ENCODE measurements at regions not wholly inside any gene's neighbourhood (a gene's known extent, or its start where the extent isn't known, plus 50 kb on each side); places are given as distances from the start of the nearest gene placed in this dataset.

DNA sequence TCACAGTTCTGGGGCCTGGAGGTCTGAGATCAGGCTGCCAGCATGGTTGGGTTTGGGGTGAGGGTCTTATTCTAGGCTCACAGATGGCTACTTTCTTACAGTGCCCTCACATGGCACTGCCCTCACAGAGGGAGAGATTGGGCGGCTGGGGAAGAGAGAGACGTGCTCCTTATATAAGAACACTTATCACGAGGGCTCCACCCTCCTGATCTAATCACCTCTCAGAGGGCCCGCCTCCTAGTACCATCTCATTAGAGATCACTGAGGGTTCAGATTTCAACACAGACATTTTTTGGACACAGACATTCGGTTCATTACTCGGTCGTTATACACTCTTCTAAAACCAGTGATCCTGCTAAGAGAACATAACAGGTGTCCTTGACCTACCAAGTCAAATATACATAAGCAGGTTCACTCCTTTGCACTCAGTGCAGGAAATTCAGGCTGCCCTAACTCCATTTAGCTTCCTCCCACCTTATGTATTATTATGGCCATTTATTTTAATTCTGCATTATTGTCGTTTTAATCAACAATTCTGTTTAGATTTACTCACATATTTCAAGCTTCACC is 121.7 kb downstream of the ICE1 start:
- DNase-seq (ENCODE audit: extremely low read depth, low read depth): no peak

DNA sequence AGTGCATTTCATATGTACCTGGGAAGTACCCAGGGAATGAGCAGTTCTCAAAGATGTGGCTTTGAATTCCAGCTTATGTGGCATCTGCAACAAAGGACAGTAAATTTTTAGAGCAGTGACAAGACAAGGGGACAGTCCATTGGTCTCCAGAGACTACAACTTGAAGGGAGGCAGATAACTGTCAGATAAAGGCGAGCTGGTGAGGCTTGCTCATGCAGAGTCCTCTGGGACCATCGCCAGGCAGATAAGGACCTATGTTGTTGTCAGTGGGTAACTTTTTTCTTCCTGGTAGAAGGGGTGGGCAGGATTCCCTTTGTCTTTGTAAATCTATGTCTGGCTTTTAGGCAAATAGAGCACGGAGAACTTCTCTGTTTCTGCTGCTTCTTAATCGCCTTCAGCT is 120.2 kb downstream of the ICE1 start:
- no peak for DNase-seq (ENCODE audit: extremely low read depth, low read depth)

- DNase-seq (ENCODE audit: extremely low read depth, low read depth): no peak
Observed at GRCh38 chr5:5540065-5540464, 117.6 kb downstream of the ICE1 start.
